A549 (cell line): ENCODE measurements at regions not wholly inside any gene's neighbourhood (a gene's known extent, or its start where the extent isn't known, plus 50 kb on each side); places are given as distances from the start of the nearest gene placed in this dataset.

ENCODE experiments used
- EP300 ChIP-seq, 2 experiments: fragments of >200 bp; sonication (Bioruptor Twin); formaldehyde crosslinking; IDR thresholded peaks; 2 replicates in 1 of 2; 3 replicates in 1 of 2; pipeline ENCODE4 v1.6.1; 2016 to 2017
- ESRRA ChIP-seq: fragments of 150-350 bp; IDR thresholded peaks from 2 replicates; pipeline ENCODE4 v1.6.1; 2014; ENCODE audit warnings: mild to moderate bottlenecking, low read length, borderline replicate concordance
- FOSL2 ChIP-seq, 2 experiments: fragments of 450-650 bp in 1 of 2; fragments of >200 bp in 1 of 2; sonication (Bioruptor Twin) in 1 of 2; formaldehyde crosslinking; IDR thresholded peaks; 2 replicates each; pipeline versions ENCODE4 v1.5.0 to v1.6.1; 2016 to 2020; ENCODE audit warnings: mild to moderate bottlenecking in 1 of 2, moderate library complexity in 1 of 2
- HMGXB4 ChIP-seq: fragments of 250-450 bp; sonication (Bioruptor Pico); IDR thresholded peaks from 2 replicates; pipeline ENCODE4 v1.5.0; 2021; ENCODE audit warnings: mild to moderate bottlenecking, moderate library complexity, borderline replicate concordance
- HOXB13 ChIP-seq: fragments of 250-450 bp; sonication (Bioruptor Pico); IDR thresholded peaks from 2 replicates; pipeline ENCODE4 v1.5.0; 2020; ENCODE audit warnings: low read depth, mild to moderate bottlenecking, moderate library complexity
- MAX ChIP-seq: IDR thresholded peaks from 2 replicates; pipeline ENCODE4 v1.6.1; 2012
- MYC ChIP-seq: IDR thresholded peaks from 2 replicates; pipeline ENCODE4 v1.6.1; 2012; ENCODE audit warnings: mild to moderate bottlenecking, inconsistent platforms, low read length, improper control_type of control experiment, borderline replicate concordance
- NFE2L2 ChIP-seq: fragments of 150-350 bp; conservative IDR thresholded peaks from 2 replicates; pipeline ENCODE4 v1.6.1; 2014; ENCODE audit warnings: low read length
- RAD21 ChIP-seq, 2 experiments: fragments of >200 bp in 1 of 2; sonication (Bioruptor Twin) in 1 of 2; formaldehyde crosslinking in 1 of 2; IDR thresholded peaks in 1 of 2; conservative IDR thresholded peaks in 1 of 2; 2 replicates in 1 of 2; 3 replicates in 1 of 2; pipeline ENCODE4 v1.6.1; 2012 to 2018; ENCODE audit warnings: inconsistent platforms in 1 of 2
- RCOR1 ChIP-seq: fragments of 150-350 bp; IDR thresholded peaks from 2 replicates; pipeline ENCODE4 v1.6.1; 2014; ENCODE audit warnings: antibody characterized with exemption, low read length, low read depth
- RFX5 ChIP-seq: fragments of 450-650 bp; IDR thresholded peaks from 2 replicates; pipeline ENCODE4 v1.7.1; 2014; ENCODE audit warnings: antibody characterized with exemption, mild to moderate bottlenecking, moderate library complexity
- SMC3 ChIP-seq: fragments of >200 bp; sonication (Bioruptor Twin); formaldehyde crosslinking; IDR thresholded peaks from 3 replicates; pipeline ENCODE4 v1.6.1; 2018; ENCODE audit warnings: inconsistent platforms
- TF ChIP-seq, protein P1 (sequence below): fragments of >200 bp; sonication (Bioruptor Twin); formaldehyde crosslinking; IDR thresholded peaks from 3 replicates; pipeline ENCODE4 v1.5.1; 2016

DNA sequence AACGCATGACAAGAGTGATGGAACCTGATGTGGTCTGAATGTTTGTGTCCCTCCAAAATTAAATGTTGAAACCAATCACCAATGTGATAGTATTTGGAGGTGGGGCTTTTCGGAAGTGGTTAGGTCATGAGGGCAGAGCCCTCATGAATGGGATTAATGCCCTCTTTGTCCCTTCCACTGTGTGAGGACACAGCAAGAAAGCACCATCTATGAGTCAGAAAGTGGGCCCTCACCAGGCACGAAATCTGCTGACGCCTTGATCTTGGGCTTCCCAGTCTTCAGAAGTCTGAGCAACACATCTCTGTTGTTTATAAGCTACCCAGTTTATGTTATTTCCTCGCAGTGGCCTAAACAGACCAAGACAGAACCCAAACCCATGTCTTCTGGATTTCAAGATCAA, 244.0 kb upstream of the JAG1 start:
- TF ChIP-seq, protein P1, sequence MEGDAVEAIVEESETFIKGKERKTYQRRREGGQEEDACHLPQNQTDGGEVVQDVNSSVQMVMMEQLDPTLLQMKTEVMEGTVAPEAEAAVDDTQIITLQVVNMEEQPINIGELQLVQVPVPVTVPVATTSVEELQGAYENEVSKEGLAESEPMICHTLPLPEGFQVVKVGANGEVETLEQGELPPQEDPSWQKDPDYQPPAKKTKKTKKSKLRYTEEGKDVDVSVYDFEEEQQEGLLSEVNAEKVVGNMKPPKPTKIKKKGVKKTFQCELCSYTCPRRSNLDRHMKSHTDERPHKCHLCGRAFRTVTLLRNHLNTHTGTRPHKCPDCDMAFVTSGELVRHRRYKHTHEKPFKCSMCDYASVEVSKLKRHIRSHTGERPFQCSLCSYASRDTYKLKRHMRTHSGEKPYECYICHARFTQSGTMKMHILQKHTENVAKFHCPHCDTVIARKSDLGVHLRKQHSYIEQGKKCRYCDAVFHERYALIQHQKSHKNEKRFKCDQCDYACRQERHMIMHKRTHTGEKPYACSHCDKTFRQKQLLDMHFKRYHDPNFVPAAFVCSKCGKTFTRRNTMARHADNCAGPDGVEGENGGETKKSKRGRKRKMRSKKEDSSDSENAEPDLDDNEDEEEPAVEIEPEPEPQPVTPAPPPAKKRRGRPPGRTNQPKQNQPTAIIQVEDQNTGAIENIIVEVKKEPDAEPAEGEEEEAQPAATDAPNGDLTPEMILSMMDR: no peak
- TF ChIP-seq EP300 (IDR thresholded peaks at IDR 0.05) (no peak), MYC (no peak), MAX (no peak), RAD21 (conservative IDR thresholded peaks at IDR 0.05 in 1 of 2, IDR thresholded peaks at IDR 0.05 in 1 of 2) (no peak), SMC3 (no peak), HOXB13 (CRISPR knock-in tag) (no peak), ESRRA (no peak), RCOR1 (no peak), RFX5 (no peak), FOSL2 (IDR thresholded peaks at IDR 0.05) (no peak), FOSL2 (CRISPR knock-in tag; IDR thresholded peaks at IDR 0.05) (no peak), NFE2L2 (no peak), HMGXB4 (CRISPR knock-in tag) (no peak)
